WTC11 (cell line): ENCODE measurements at regions not wholly inside any gene's neighbourhood (a gene's known extent, or its start where the extent isn't known, plus 50 kb on each side); places are given as distances from the start of the nearest gene placed in this dataset.

Experiments
- CREB1 ChIP-seq: sonication (generic); formaldehyde crosslinking; IDR thresholded peaks from 2 replicates; pipeline ENCODE4 v1.8.0; 2023; ENCODE audit warnings: mild to moderate bottlenecking, missing genetic modification reagents
- IRF2 ChIP-seq: sonication (generic); formaldehyde crosslinking; IDR thresholded peaks from 2 replicates; pipeline ENCODE4 v1.8.0; 2022; ENCODE audit warnings: low read depth, missing genetic modification reagents, borderline replicate concordance
- NFYB ChIP-seq: sonication (generic); formaldehyde crosslinking; conservative IDR thresholded peaks from 2 replicates; pipeline ENCODE4 v1.8.0; 2022; ENCODE audit warnings: low read depth, missing genetic modification reagents
- NR2C2 ChIP-seq: sonication (generic); formaldehyde crosslinking; IDR thresholded peaks from 2 replicates; pipeline ENCODE4 v1.8.0; 2022; ENCODE audit warnings: mild to moderate bottlenecking, missing genetic modification reagents
- NR3C1 ChIP-seq: sonication (generic); formaldehyde crosslinking; conservative IDR thresholded peaks from 2 replicates; pipeline ENCODE4 v1.8.1; 2023; ENCODE audit warnings: low read depth, mild to moderate bottlenecking, missing genetic modification reagents
- SP1 ChIP-seq: sonication (generic); formaldehyde crosslinking; conservative IDR thresholded peaks from 2 replicates; pipeline ENCODE4 v1.8.1; 2022; ENCODE audit warnings: missing genetic modification reagents
- ZNF138 ChIP-seq: sonication (generic); formaldehyde crosslinking; conservative IDR thresholded peaks from 2 replicates; pipeline ENCODE4 v1.8.1; 2022; ENCODE audit warnings: mild to moderate bottlenecking, moderate library complexity, missing genetic modification reagents
- TF ChIP-seq, protein P1 (sequence below): sonication (generic); formaldehyde crosslinking; IDR thresholded peaks from 2 replicates; pipeline ENCODE4 v1.8.1; 2023; ENCODE audit warnings: mild to moderate bottlenecking, missing genetic modification reagents
- TF ChIP-seq, protein P2 (sequence below): fragments of 200-600 bp; IDR thresholded peaks from 2 replicates; pipeline ENCODE4 v1.8.0; 2022; ENCODE audit warnings: antibody characterized with exemption
- TF ChIP-seq, protein P3 (sequence below): sonication (generic); formaldehyde crosslinking; IDR thresholded peaks from 2 replicates; pipeline ENCODE4 v1.8.0; 2022; ENCODE audit warnings: mild to moderate bottlenecking, missing genetic modification reagents
- TF ChIP-seq, protein P4 (sequence below): sonication (generic); formaldehyde crosslinking; IDR thresholded peaks from 2 replicates; pipeline ENCODE4 v1.8.0; 2022; ENCODE audit warnings: mild to moderate bottlenecking, missing genetic modification reagents

DNA sequence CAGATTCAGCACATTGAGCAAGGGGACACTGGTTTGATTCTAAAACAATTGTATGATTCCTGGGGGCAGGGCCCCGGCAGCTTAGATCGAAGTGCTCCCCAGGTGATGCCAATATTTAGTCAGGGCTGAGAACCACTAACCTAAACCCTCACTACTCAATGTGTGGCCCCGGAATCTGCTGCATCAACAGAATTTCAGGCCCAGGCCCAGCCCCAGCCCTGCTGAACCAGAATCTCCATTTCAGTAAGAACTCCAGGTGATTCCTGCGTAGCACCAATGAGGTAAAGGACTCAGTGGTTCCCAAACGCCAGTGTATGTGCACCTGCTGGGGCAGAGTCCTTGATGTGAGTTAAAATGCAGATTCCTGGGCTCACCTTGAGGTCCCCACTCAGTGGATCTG, 152.8 kb upstream of the KCNG1 start:
- TF ChIP-seq, protein P1, sequence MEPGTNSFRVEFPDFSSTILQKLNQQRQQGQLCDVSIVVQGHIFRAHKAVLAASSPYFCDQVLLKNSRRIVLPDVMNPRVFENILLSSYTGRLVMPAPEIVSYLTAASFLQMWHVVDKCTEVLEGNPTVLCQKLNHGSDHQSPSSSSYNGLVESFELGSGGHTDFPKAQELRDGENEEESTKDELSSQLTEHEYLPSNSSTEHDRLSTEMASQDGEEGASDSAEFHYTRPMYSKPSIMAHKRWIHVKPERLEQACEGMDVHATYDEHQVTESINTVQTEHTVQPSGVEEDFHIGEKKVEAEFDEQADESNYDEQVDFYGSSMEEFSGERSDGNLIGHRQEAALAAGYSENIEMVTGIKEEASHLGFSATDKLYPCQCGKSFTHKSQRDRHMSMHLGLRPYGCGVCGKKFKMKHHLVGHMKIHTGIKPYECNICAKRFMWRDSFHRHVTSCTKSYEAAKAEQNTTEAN (CRISPR knock-in tag): no peak
- TF ChIP-seq SP1 (CRISPR knock-in tag) (no peak), CREB1 (CRISPR knock-in tag) (no peak), ZNF138 (CRISPR knock-in tag) (no peak), NR3C1 (no peak), NR2C2 (CRISPR knock-in tag) (no peak), NFYB (CRISPR knock-in tag) (no peak), IRF2 (CRISPR knock-in tag) (no peak)
- TF ChIP-seq, protein P2, sequence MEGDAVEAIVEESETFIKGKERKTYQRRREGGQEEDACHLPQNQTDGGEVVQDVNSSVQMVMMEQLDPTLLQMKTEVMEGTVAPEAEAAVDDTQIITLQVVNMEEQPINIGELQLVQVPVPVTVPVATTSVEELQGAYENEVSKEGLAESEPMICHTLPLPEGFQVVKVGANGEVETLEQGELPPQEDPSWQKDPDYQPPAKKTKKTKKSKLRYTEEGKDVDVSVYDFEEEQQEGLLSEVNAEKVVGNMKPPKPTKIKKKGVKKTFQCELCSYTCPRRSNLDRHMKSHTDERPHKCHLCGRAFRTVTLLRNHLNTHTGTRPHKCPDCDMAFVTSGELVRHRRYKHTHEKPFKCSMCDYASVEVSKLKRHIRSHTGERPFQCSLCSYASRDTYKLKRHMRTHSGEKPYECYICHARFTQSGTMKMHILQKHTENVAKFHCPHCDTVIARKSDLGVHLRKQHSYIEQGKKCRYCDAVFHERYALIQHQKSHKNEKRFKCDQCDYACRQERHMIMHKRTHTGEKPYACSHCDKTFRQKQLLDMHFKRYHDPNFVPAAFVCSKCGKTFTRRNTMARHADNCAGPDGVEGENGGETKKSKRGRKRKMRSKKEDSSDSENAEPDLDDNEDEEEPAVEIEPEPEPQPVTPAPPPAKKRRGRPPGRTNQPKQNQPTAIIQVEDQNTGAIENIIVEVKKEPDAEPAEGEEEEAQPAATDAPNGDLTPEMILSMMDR: no peak
- TF ChIP-seq, protein P3, sequence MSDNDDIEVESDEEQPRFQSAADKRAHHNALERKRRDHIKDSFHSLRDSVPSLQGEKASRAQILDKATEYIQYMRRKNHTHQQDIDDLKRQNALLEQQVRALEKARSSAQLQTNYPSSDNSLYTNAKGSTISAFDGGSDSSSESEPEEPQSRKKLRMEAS: no peak
- TF ChIP-seq, protein P4, sequence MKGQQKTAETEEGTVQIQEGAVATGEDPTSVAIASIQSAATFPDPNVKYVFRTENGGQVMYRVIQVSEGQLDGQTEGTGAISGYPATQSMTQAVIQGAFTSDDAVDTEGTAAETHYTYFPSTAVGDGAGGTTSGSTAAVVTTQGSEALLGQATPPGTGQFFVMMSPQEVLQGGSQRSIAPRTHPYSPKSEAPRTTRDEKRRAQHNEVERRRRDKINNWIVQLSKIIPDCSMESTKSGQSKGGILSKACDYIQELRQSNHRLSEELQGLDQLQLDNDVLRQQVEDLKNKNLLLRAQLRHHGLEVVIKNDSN (CRISPR knock-in tag): no peak
